SK-N-SH treated with all-trans-retinoic acid at 6 μM for 48 hours (cell line): ENCODE measurements at regions not wholly inside any gene's neighbourhood (a gene's known extent, or its start where the extent isn't known, plus 50 kb on each side); places are given as distances from the start of the nearest gene placed in this dataset.

ENCODE experiments used
- BACH2 ChIP-seq: fragments of 250-450 bp; sonication (Bioruptor Pico); IDR thresholded peaks from 2 replicates; pipeline ENCODE4 v1.9.0; 2021; ENCODE audit warnings: mild to moderate bottlenecking, borderline replicate concordance
- ESRRG ChIP-seq: fragments of 250-450 bp; sonication (Bioruptor Pico); IDR thresholded peaks from 2 replicates; pipeline ENCODE4 v1.6.1; 2021; ENCODE audit warnings: mild to moderate bottlenecking
- ISL1 ChIP-seq: fragments of 250-450 bp; sonication (Bioruptor Pico); IDR thresholded peaks from 2 replicates; pipeline ENCODE4 v2.1.2; 2022; ENCODE audit warnings: mild to moderate bottlenecking, moderate library complexity
- PATZ1 ChIP-seq: fragments of 250-450 bp; sonication (Bioruptor Pico); IDR thresholded peaks from 2 replicates; pipeline ENCODE4 v1.8.0; 2020; ENCODE audit warnings: mild to moderate bottlenecking, moderate library complexity, borderline replicate concordance
- RARB ChIP-seq: fragments of 250-450 bp; sonication (Bioruptor Pico); IDR thresholded peaks from 2 replicates; pipeline ENCODE4 v1.8.0; 2021; ENCODE audit warnings: mild to moderate bottlenecking, moderate library complexity
- TOX ChIP-seq: fragments of 250-450 bp; sonication (Bioruptor Pico); IDR thresholded peaks from 2 replicates; pipeline ENCODE4 v1.8.0; 2021; ENCODE audit warnings: mild to moderate bottlenecking, moderate library complexity, borderline replicate concordance
- ZC3H10 ChIP-seq: fragments of 250-450 bp; sonication (Bioruptor Pico); IDR thresholded peaks from 2 replicates; pipeline ENCODE4 v1.5.1; 2021; ENCODE audit warnings: mild to moderate bottlenecking, moderate library complexity
- ZFP3 ChIP-seq: fragments of 250-450 bp; sonication (Bioruptor Pico); IDR thresholded peaks from 2 replicates; pipeline ENCODE4 v1.5.0; 2020; ENCODE audit warnings: mild to moderate bottlenecking, moderate library complexity
- ZFP30 ChIP-seq: fragments of 450-650 bp; formaldehyde crosslinking; IDR thresholded peaks from 2 replicates; pipeline ENCODE4 v1.5.0; 2022; ENCODE audit warnings: mild to moderate bottlenecking, moderate library complexity
- ZNF565 ChIP-seq: fragments of 450-650 bp; formaldehyde crosslinking; conservative IDR thresholded peaks from 2 replicates; pipeline ENCODE4 v1.5.0; 2020; ENCODE audit warnings: low read depth, mild to moderate bottlenecking, moderate library complexity
- ZNF70 ChIP-seq: fragments of 450-650 bp; formaldehyde crosslinking; IDR thresholded peaks from 2 replicates; pipeline ENCODE4 v1.5.0; 2020; ENCODE audit warnings: mild to moderate bottlenecking, moderate library complexity
- TF ChIP-seq, protein P1 (sequence below): fragments of 250-450 bp; sonication (Bioruptor Pico); IDR thresholded peaks from 2 replicates; pipeline ENCODE4 v1.5.0; 2020; ENCODE audit warnings: mild to moderate bottlenecking, moderate library complexity
- TF ChIP-seq, protein P2 (sequence below): fragments of 250-450 bp; sonication (Bioruptor Pico); IDR thresholded peaks from 2 replicates; pipeline ENCODE4 v1.5.1; 2020; ENCODE audit warnings: low read depth, mild to moderate bottlenecking, moderate library complexity

DNA sequence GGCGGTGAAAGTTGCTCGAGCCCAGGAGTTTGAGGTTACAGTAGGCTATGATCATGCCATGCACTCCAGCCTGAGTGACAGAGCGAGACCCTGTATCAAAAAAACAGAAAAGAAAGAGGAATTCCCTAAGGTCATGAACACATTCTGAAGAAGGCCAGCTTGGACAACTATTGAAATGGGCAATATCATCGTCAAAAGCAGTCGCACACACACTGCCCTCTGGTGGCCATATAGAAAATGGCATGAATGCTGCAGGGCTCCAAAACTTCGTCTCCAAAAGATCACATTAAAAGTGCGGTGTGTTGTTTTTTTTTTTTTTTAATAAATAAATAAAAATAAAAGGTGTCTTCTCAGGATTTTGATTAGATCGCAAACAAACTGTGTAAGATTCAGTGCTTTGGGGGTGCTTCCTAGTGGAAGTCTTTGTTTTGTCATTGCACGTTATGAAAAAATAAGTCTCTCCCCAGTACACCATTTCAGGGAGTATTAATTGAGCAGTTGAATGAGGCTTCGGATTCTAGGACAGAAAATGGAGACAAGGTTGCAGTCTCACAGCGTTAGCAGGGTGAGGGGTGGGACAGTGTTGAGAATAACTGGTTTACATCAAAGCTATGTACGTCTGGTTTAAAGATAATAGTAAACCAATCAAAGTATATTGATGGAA, 87.5 kb upstream of the FMN2 start:
- TF ChIP-seq, protein P1, sequence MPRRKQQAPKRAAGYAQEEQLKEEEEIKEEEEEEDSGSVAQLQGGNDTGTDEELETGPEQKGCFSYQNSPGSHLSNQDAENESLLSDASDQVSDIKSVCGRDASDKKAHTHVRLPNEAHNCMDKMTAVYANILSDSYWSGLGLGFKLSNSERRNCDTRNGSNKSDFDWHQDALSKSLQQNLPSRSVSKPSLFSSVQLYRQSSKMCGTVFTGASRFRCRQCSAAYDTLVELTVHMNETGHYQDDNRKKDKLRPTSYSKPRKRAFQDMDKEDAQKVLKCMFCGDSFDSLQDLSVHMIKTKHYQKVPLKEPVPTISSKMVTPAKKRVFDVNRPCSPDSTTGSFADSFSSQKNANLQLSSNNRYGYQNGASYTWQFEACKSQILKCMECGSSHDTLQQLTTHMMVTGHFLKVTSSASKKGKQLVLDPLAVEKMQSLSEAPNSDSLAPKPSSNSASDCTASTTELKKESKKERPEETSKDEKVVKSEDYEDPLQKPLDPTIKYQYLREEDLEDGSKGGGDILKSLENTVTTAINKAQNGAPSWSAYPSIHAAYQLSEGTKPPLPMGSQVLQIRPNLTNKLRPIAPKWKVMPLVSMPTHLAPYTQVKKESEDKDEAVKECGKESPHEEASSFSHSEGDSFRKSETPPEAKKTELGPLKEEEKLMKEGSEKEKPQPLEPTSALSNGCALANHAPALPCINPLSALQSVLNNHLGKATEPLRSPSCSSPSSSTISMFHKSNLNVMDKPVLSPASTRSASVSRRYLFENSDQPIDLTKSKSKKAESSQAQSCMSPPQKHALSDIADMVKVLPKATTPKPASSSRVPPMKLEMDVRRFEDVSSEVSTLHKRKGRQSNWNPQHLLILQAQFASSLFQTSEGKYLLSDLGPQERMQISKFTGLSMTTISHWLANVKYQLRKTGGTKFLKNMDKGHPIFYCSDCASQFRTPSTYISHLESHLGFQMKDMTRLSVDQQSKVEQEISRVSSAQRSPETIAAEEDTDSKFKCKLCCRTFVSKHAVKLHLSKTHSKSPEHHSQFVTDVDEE (CRISPR knock-in tag) = no peak
- no peak for TF ChIP-seq ZFP3
- TF ChIP-seq BACH2 (CRISPR knock-in tag) = no peak
- TF ChIP-seq ZFP30 (CRISPR knock-in tag) = no peak
- TF ChIP-seq TOX (CRISPR knock-in tag) = no peak
- TF ChIP-seq ESRRG (CRISPR knock-in tag) = no peak
- no peak for TF ChIP-seq RARB (CRISPR knock-in tag)
- TF ChIP-seq, protein P2, sequence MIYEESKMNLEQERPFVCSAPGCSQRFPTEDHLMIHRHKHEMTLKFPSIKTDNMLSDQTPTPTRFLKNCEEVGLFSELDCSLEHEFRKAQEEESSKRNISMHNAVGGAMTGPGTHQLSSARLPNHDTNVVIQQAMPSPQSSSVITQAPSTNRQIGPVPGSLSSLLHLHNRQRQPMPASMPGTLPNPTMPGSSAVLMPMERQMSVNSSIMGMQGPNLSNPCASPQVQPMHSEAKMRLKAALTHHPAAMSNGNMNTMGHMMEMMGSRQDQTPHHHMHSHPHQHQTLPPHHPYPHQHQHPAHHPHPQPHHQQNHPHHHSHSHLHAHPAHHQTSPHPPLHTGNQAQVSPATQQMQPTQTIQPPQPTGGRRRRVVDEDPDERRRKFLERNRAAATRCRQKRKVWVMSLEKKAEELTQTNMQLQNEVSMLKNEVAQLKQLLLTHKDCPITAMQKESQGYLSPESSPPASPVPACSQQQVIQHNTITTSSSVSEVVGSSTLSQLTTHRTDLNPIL = no peak
- no peak for TF ChIP-seq PATZ1 (CRISPR knock-in tag)
- TF ChIP-seq ZNF70 (CRISPR knock-in tag) = no peak
- no peak for TF ChIP-seq ZNF565 (CRISPR knock-in tag)
- TF ChIP-seq ISL1 (CRISPR knock-in tag) = no peak
- TF ChIP-seq ZC3H10 = no peak
